Panc1 (cell line): ENCODE measurements at regions not wholly inside any gene's neighbourhood (a gene's known extent, or its start where the extent isn't known, plus 50 kb on each side); places are given as distances from the start of the nearest gene placed in this dataset.

Experiments used
- ATAC-seq: fragments of 200-7000 bp; cut with Tn5 transposase; 2 replicates; pipeline ENCODE4 v1.9.1; 2020; ENCODE audit warnings: mild to moderate bottlenecking, moderate library complexity
- BruUV-seq: library from RNA; stranded (reverse); fragments of 400-500 nt; replicated peaks from 2 replicates; lab custom pipeline; 2021; lab: Mats Ljungman, UMichigan
- CTCF ChIA-PET: fragments of 300-600 bp; sonication (Branson Sonifier 250); formaldehyde crosslinking; loops from one replicate; lab custom pipeline; 2022; ENCODE audit warnings: antibody characterized with exemption; lab: Charles Lee
- POLR2A ChIA-PET: fragments of 300-600 bp; sonication (Branson Sonifier 250); formaldehyde crosslinking; loops from one replicate; lab custom pipeline; 2022; ENCODE audit warnings: antibody characterized with exemption; lab: Charles Lee
- DNase-seq: peaks from one replicate; pipeline ENCODE4 v3.0.0-alpha.2; 2010; ENCODE audit warnings: low read depth, low spot score
- H3K27ac ChIP-seq: 2 replicates; pipeline ENCODE4 v1.5.1; 2011; ENCODE audit warnings: mild to moderate bottlenecking, low read length, inconsistent platforms
- H3K27me3 ChIP-seq: fragments of 200-500 bp; sonication (Bioruptor generic); 2 replicates; pipeline ENCODE4 v1.6.0; 2014; ENCODE audit warnings: low read length, inconsistent platforms; ENCODE audit not compliant: control insufficient read depth, insufficient read depth
- H3K36me3 ChIP-seq: fragments of 200-500 bp; sonication (Bioruptor generic); 2 replicates; pipeline ENCODE4 v1.5.1; 2014; ENCODE audit warnings: inconsistent platforms, mild to moderate bottlenecking, low read length, moderate library complexity; ENCODE audit not compliant: control insufficient read depth, insufficient read depth
- H3K4me1 ChIP-seq: 2 replicates; pipeline ENCODE4 v1.5.1; 2011; ENCODE audit warnings: inconsistent platforms, mild to moderate bottlenecking, low read length, moderate library complexity; ENCODE audit not compliant: control insufficient read depth, insufficient read depth
- H3K4me3 ChIP-seq, 2 experiments: 2 replicates each; pipeline ENCODE4 v1.5.1; 2011 to 2012; ENCODE audit warnings: low read depth in 2 of 2, low read length in 2 of 2, mild to moderate bottlenecking in 2 of 2, inconsistent platforms in 1 of 2, moderate library complexity in 1 of 2
- H3K9me3 ChIP-seq: fragments of 200-500 bp; sonication (Bioruptor generic); 2 replicates; pipeline ENCODE4 v1.5.1; 2014; ENCODE audit warnings: low read depth, mild to moderate bottlenecking, inconsistent platforms, low read length, moderate library complexity; ENCODE audit not compliant: control insufficient read depth, insufficient read depth
- CTCF ChIP-seq: fragments of 450-650 bp; IDR thresholded peaks from 2 replicates; pipeline ENCODE4 v1.5.1; 2017; ENCODE audit warnings: mild to moderate bottlenecking
- POLR2AphosphoS5 ChIP-seq: IDR thresholded peaks from 2 replicates; pipeline ENCODE4 v1.6.1; 2012; ENCODE audit warnings: mild to moderate bottlenecking, low read depth, low read length, moderate library complexity
- REST ChIP-seq, 2 experiments: IDR thresholded peaks; 2 replicates each; pipeline ENCODE4 v1.6.1; 2011 to 2012; ENCODE audit warnings: low read depth in 2 of 2, control low read depth in 1 of 2, low read length in 1 of 2, mild to moderate bottlenecking in 1 of 2, moderate library complexity in 1 of 2; ENCODE audit not compliant: insufficient read depth in 1 of 2
- SIN3A ChIP-seq: IDR thresholded peaks from 2 replicates; pipeline ENCODE4 v1.6.1; 2012; ENCODE audit warnings: low read depth, mild to moderate bottlenecking, low read length, moderate library complexity, borderline replicate concordance; ENCODE audit not compliant: insufficient read depth
- TCF7L2 ChIP-seq: IDR thresholded peaks from 2 replicates; pipeline ENCODE4 v1.6.1; 2011; ENCODE audit warnings: mild to moderate bottlenecking, low read depth, low read length, inconsistent platforms
- in situ Hi-C: cut with HindIII; loops from 2 replicates; pipeline ENCODE4 v1.10.0; 2016; ENCODE audit warnings: low sequenced_read_pairs, low pct_unique_long_range_greater_than_20kb
- intact Hi-C: fragments of 100-400 bp; cut with micrococcal nuclease; formaldehyde crosslinking; loops from one replicate; pipeline ENCODE4 v1.10.0; 2022; ENCODE audit not compliant: unreplicated experiment

- no peak for DNase-seq
- CTCF ChIA-PET: no interaction called here
- no peak for ATAC-seq
- Histone ChIP-seq H3K27ac (no peak overlapping the region), H3K9me3 (no peaks in the 10 kb centered on the region), H3K27me3 (no peaks in the 10 kb centered on the region), H3K36me3 (no peaks in the 10 kb centered on the region), H3K4me1 (no peaks in the 10 kb centered on the region), H3K4me3 (no peak overlapping the region)
- TF ChIP-seq TCF7L2 (no peak), SIN3A (no peak), POLR2AphosphoS5 (no peak), CTCF (no peak), REST (IDR thresholded peaks at IDR 0.05; ENCODE audit: insufficient read depth in 1 of 2, low read depth in 2 of 2, low read length in 1 of 2) (no peak)
- POLR2A ChIA-PET: no interaction called here
- intact Hi-C loops (no loop called here), in situ Hi-C loops (no loop called here)
- BruUV-seq: no TSS peak
Measured at GRCh38 chr1:188429386-188429785, 1600.6 kb downstream of the PLA2G4A start.

GRCh38 chr1:188432427-188432826 is 1603.7 kb downstream of the PLA2G4A start:
- Histone ChIP-seq H3K4me3 (no peak overlapping the region), H3K36me3 (no peaks in the 10 kb centered on the region), H3K9me3 (no peaks in the 10 kb centered on the region), H3K27me3 (no peaks in the 10 kb centered on the region), H3K4me1 (no peaks in the 10 kb centered on the region), H3K27ac (no peak overlapping the region)
- DNase-seq (no peak), ATAC-seq (no peak)
- ChIA-PET CTCF (no interaction called here), POLR2A (no interaction called here)
- intact Hi-C loops: no loop called here
- in situ Hi-C loops: no loop called here
- BruUV-seq: no TSS peak
- TF ChIP-seq POLR2AphosphoS5 (no peak), SIN3A (no peak), TCF7L2 (no peak), REST (IDR thresholded peaks at IDR 0.05; ENCODE audit: insufficient read depth in 1 of 2, low read depth in 2 of 2, low read length in 1 of 2) (no peak), CTCF (no peak)
